Lower lobe of right lung (tissue), 2 donors: ENCODE measurements at regions not wholly inside any gene's neighbourhood (a gene's known extent, or its start where the extent isn't known, plus 50 kb on each side); places are given as distances from the start of the nearest gene placed in this dataset.

Source experiments
- ATAC-seq, 2 donors: fragments of 200-7000 bp; cut with Tn5 transposase; one replicate each; pipeline ENCODE4 v1.9.1; 2020 to 2022; ENCODE audit warnings: mild to moderate bottlenecking in 2 of 2, moderate library complexity in 2 of 2
- DNase-seq: peaks from one replicate; pipeline ENCODE4 v3.0.0-alpha.2; 2020
- H3K27ac ChIP-seq: fragments of 200-600 bp; one replicate; pipeline ENCODE4 v1.8.0; 2022
- H3K27me3 ChIP-seq: fragments of 200-600 bp; one replicate; pipeline ENCODE4 v1.8.0; 2022; ENCODE audit warnings: low read depth
- H3K36me3 ChIP-seq: fragments of 200-600 bp; one replicate; pipeline ENCODE4 v1.8.0; 2022; ENCODE audit warnings: mild to moderate bottlenecking
- H3K4me1 ChIP-seq: fragments of 200-600 bp; one replicate; pipeline ENCODE4 v1.8.0; 2022
- H3K4me3 ChIP-seq: fragments of 200-600 bp; one replicate; pipeline ENCODE4 v1.8.0; 2022; ENCODE audit warnings: mild to moderate bottlenecking
- H3K9me3 ChIP-seq: fragments of 200-600 bp; one replicate; pipeline ENCODE4 v1.8.0; 2022
- intact Hi-C: fragments of 100-400 bp; cut with DNase I; formaldehyde crosslinking; loops from one replicate; pipeline ENCODE4 v1.11.0; 2022
- TF ChIP-seq, protein P1 (sequence below): fragments of 200-600 bp; IDR thresholded peaks from one replicate; pipeline ENCODE4 v1.8.0; 2022; ENCODE audit warnings: antibody characterized with exemption, mild to moderate bottlenecking
- donor health status: DM: no; HTN: yes; CAD: no; lungs with severe emphysema.

DNA sequence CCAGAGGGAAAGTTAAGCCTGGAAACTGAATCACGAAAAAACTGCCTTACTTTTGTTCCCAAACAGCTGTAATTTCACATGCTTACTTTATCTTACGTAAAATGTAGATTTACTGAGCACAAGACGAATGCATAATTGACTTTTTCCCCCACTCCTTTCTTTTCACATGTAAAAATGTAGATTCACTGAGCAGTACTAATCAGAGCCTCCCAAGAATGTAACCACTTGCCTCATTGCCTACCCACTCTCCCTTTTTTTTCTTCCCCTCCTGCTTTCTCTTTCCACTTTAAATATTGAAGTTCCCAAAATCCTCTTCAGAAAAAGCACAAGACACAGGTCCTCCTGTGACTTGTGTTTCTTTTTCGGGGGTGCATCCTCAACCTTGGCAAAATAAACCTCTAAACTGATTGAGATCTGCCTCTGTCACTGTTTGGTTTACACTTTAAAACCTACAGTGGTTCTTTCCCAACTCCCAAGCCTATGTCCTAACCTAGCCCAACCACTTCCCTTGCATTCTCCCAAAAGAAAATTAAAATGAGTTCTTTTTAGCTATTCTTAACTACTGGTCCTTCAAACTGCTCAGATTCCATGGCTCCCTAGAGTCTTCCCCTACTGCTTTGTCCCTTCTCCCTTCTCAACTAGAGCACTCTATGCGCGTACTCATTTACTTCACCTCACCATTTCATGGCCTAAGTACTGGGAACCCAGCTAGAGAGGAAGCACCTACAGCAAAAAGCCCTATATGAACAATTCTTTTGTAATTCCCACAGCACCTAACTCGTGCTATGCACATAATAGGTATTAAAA is 236.6 kb upstream of the MKLN1 start:
- Histone ChIP-seq H3K27me3 (no peaks in the 10 kb centered on the region), H3K27ac (no peak overlapping the region), H3K9me3 (no peaks in the 10 kb centered on the region), H3K4me1 (peaks cover 76% of the 10 kb centered on the region), H3K4me3 (no peak overlapping the region), H3K36me3 (peaks cover 42% of the 10 kb centered on the region)
- DNase-seq (no peak), ATAC-seq (peak; percentile 17 to 24)
- intact Hi-C loops: no loop called here
- TF ChIP-seq, protein P1, sequence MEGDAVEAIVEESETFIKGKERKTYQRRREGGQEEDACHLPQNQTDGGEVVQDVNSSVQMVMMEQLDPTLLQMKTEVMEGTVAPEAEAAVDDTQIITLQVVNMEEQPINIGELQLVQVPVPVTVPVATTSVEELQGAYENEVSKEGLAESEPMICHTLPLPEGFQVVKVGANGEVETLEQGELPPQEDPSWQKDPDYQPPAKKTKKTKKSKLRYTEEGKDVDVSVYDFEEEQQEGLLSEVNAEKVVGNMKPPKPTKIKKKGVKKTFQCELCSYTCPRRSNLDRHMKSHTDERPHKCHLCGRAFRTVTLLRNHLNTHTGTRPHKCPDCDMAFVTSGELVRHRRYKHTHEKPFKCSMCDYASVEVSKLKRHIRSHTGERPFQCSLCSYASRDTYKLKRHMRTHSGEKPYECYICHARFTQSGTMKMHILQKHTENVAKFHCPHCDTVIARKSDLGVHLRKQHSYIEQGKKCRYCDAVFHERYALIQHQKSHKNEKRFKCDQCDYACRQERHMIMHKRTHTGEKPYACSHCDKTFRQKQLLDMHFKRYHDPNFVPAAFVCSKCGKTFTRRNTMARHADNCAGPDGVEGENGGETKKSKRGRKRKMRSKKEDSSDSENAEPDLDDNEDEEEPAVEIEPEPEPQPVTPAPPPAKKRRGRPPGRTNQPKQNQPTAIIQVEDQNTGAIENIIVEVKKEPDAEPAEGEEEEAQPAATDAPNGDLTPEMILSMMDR: no peak

DNA sequence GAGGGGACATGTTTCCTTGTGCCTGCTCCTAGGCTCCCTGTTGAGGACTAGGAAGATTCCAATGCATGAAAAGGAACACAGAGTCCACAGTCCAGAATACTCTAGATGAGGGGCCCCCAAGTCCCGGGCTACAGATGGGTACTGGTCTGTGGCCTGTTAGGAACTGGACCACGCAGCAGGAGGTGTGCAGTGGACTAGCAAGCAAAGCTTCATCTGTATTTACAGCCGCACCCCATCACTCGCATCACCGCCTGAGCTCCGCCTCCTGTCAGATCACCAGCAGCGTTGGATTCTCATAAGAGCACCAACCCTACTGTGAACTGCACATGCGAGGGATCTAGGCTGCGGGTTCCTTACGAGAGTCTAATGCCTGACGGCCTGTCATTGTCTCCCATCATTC is 233.0 kb upstream of the MKLN1 start:
- ATAC-seq (peak in 1 of 2 donors; percentile 26), DNase-seq (no peak)
- no peaks in the 10 kb centered on the region for H3K27me3 ChIP-seq
- no peaks in the 10 kb centered on the region for H3K9me3 ChIP-seq
- TF ChIP-seq, protein P1: no peak
- intact Hi-C loops: no loop called here
- peaks cover 38% of the 10 kb centered on the region for H3K36me3 ChIP-seq
- no peak overlapping the region for H3K27ac ChIP-seq
- H3K4me1 ChIP-seq: peaks cover 91% of the 10 kb centered on the region
- no peak overlapping the region for H3K4me3 ChIP-seq

DNA sequence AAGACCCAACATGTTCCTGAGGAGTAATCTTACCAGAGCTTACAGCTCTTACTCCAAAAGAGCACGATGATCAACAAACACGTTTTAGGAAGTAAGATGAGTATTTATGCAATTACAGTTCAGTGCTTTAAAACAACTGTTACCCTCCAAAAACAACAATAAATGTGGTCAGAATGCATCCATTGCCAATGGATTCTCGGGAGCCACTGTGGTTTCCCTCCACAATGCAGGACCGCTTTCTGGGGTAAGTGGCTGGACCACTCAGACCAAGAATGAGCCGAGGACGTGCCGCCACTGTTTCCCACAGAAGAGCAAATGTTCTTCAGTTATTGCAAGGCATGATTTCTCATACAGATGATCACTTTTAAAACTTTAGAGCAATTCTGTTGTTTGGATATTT is 232.3 kb upstream of the MKLN1 start:
- ATAC-seq (no peak), DNase-seq (no peak)
- peaks cover 89% of the 10 kb centered on the region for H3K4me1 ChIP-seq
- H3K27me3 ChIP-seq: no peaks in the 10 kb centered on the region
- TF ChIP-seq, protein P1: no peak
- intact Hi-C loops: no loop called here
- peaks cover 37% of the 10 kb centered on the region for H3K36me3 ChIP-seq
- no peak overlapping the region for H3K4me3 ChIP-seq
- no peaks in the 10 kb centered on the region for H3K9me3 ChIP-seq
- H3K27ac ChIP-seq: peak overlapping the region; percentile 29

DNA sequence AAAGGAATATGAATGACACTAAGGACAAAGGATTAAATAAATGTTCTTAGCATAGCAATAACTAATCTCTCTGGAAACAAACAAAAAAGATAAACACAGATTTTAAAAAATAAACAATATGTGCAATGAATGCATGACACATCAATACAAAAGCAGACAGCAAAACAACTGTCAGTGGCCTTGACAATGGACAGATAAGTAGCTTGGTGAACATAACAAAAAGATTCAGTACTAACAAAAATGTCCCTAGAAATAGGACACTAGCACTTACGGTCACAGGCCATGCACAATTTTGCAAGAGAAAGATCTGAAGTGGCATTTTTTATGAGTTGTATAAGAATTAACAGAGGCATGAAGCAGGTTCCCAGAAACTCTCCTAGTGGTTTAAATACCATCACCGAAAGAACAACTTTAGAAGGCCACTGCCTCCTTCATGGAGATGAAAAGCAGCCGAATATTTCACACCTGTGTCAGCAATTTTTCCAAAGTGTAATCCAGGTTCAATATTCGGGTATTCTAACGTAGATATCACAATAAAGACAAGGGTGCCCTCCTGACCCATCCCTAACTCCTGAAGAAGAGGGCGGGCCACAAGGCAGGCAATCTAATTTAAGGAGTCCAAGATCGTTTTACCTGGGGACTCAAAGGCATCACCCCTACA is 231.3 kb upstream of the MKLN1 start:
- peaks cover 47% of the 10 kb centered on the region for H3K36me3 ChIP-seq
- H3K4me1 ChIP-seq: peaks cover 89% of the 10 kb centered on the region
- no peak overlapping the region for H3K4me3 ChIP-seq
- TF ChIP-seq, protein P1: no peak
- no peaks in the 10 kb centered on the region for H3K27me3 ChIP-seq
- intact Hi-C loops: no loop called here
- ATAC-seq (peak; percentile 29 to 61), DNase-seq (no peak)
- no peaks in the 10 kb centered on the region for H3K9me3 ChIP-seq
- peak overlapping the region; percentile 29 for H3K27ac ChIP-seq

DNA sequence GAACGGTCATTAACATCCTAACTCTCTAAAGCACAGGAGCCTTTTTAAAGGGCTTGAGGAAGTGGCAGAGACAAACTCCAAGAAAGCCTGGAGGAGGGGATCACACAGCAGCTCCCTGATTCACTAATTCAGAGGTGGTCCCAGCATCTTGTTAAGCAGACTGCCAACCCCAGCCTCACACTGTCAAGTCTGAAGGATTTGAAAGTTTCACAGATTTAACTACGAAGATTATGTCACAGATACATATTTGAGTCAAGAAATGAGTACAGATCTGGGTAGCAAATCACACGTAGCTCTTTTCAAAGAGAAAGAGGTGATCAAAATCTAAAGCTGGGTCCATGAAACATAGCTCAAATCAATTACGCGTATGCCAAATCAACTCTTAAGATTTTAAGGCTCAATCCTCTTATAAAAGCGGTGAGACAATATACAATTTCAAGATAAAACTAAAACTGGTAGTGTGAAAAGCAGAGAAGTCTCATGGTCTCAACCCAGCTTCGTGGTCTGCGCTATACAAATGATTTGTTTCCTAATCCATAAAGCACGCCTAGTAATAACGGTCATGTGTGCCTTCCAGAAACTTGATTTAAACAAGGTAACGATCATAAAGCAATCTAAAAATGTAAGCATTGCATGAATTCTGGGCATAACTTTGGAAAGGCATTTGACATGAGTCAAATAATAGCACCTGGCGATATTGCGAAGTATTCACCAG is 229.9 kb upstream of the MKLN1 start:
- peak overlapping the region; percentile 2 for H3K27ac ChIP-seq
- H3K9me3 ChIP-seq: no peaks in the 10 kb centered on the region
- peaks cover 57% of the 10 kb centered on the region for H3K36me3 ChIP-seq
- ATAC-seq (no peak), DNase-seq (no peak)
- H3K27me3 ChIP-seq: no peaks in the 10 kb centered on the region
- intact Hi-C loops: no loop called here
- no peak overlapping the region for H3K4me3 ChIP-seq
- TF ChIP-seq, protein P1: no peak
- H3K4me1 ChIP-seq: peaks cover 87% of the 10 kb centered on the region
